ENCODE measurements at regions not wholly inside any gene's neighbourhood (a gene's known extent, or its start where the extent isn't known, plus 50 kb on each side); places are given as distances from the start of the nearest gene placed in this dataset.

DNA sequence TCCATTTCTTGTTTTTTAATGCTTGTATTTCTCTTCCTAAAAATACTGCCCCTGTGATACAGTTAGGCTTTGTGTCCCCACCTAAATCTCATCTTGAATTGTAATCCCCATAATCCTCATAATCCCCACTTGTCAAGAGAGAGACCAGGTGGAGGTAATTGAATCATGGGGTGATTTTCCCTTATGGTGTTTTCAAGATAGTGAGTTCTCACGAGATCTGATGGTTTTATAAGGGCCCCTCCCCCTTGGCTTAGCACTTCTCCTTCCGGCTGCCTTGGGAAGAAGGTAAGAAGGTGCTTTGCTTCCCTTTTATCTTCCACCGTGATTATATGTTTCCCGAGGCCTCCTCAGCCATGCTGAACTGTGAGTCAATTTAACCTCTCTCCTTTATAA is 227.4 kb downstream of the MAN2A1 start:
- H3K4me3 Mint-ChIP-seq = no peak overlapping the region
- peaks cover 20% of the 10 kb centered on the region for H3K4me1 Mint-ChIP-seq (ENCODE audit: low read depth)
- H3K27ac Mint-ChIP-seq = no peak overlapping the region
- H3K36me3 Mint-ChIP-seq (ENCODE audit: low read depth) = peaks cover 1% of the 10 kb centered on the region
- peaks cover 4% of the 10 kb centered on the region for H3K9me3 Mint-ChIP-seq
- H3K27me3 Mint-ChIP-seq (ENCODE audit: low read depth) = no peaks in the 10 kb centered on the region

DNA sequence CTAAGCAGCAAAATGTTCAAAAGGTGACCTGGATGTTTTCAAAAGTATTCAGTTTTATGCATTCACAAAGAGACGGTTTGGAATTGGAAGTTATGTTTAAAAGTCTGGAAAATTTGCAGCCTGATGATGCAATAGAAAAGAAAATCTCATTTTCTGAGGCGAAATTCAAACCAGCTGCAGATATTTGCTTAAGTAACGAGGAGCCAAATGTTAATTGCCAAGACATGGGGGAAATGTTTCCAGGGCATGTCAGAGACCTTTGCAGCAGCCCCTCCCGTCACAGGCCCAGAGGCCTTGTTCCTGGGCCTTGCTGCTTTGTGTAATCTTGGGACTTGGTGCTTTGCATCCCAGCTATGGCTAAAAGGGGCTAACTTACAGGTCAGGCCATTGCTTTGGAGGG is 228.2 kb downstream of the MAN2A1 start:
- no peak overlapping the region for H3K4me3 Mint-ChIP-seq
- no peak overlapping the region for H3K27ac Mint-ChIP-seq
- peaks cover 26% of the 10 kb centered on the region for H3K4me1 Mint-ChIP-seq (ENCODE audit: low read depth)
- peaks cover 4% of the 10 kb centered on the region for H3K9me3 Mint-ChIP-seq
- H3K27me3 Mint-ChIP-seq (ENCODE audit: low read depth) = no peaks in the 10 kb centered on the region
- H3K36me3 Mint-ChIP-seq (ENCODE audit: low read depth) = peaks cover 1% of the 10 kb centered on the region

DNA sequence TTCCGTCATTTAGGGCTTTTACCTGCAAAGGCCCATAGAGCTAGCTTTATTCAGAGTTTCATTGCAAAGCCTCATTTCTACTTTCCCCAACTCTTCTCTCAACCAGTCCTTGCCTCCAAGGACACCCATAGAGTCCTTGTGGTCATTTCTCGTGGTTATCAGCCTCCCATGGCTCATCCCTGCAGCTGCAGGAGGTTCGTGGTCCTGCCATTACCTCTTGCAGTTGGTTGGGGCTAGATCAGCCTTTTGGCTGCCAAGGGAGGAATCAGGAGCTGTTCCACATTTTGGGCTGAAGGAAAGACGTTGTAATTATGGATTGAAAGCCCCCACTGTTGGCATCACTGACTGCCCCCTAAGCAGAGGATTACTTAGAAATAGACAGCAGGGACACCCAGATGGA is 231.0 kb downstream of the MAN2A1 start:
- H3K27me3 Mint-ChIP-seq (ENCODE audit: low read depth) = no peaks in the 10 kb centered on the region
- H3K27ac Mint-ChIP-seq = peak overlapping the region; percentile 84
- H3K9me3 Mint-ChIP-seq = peaks cover 4% of the 10 kb centered on the region
- H3K36me3 Mint-ChIP-seq (ENCODE audit: low read depth) = peaks cover 1% of the 10 kb centered on the region
- peaks cover 32% of the 10 kb centered on the region for H3K4me1 Mint-ChIP-seq (ENCODE audit: low read depth)
- H3K4me3 Mint-ChIP-seq = peak overlapping the region; percentile 49

DNA sequence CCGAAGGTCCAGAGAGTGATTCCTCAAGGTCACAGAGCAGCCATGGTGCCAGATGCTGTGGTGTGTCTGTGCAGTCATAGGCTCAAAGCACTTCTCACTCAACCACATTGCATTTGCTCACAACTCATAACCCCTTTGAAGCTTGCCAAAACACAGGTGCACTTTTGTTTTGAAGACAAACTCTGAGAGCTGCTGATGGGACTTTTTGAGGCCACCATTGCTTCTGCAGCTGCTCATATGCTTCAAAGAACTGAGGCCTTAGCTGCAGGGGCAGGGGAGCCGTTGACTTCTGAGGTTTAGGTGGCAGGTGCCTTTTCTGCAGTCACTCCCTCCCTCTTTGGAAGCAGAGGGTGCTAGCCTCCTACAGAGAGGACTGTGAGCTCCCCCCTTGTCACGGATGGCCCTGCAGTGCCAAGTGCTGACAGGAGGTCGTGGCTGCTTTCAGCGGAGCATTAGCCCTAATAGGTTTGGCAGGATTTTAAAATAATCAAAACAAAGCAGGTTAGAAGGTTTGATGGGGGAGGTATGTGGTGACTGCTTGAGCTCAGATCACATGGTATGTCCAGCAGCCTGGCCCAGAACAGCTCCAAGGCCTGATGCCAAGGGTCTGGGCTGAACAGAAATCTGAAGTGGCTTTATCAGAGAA is 232.1 kb downstream of the MAN2A1 start:
- Mint-ChIP-seq H3K27me3 (ENCODE audit: low read depth) (no peaks in the 10 kb centered on the region), H3K4me3 (peak overlapping the region; percentile 49), H3K4me1 (ENCODE audit: low read depth) (peaks cover 31% of the 10 kb centered on the region), H3K36me3 (ENCODE audit: low read depth) (peaks cover 1% of the 10 kb centered on the region), H3K9me3 (peaks cover 4% of the 10 kb centered on the region), H3K27ac (peak overlapping the region; percentile 84)

GRCh38 chr5:109922381-109922995 is 232.8 kb downstream of the MAN2A1 start:
- H3K4me1 Mint-ChIP-seq (ENCODE audit: low read depth) = peaks cover 31% of the 10 kb centered on the region
- H3K27ac Mint-ChIP-seq = peak overlapping the region; percentile 84
- peaks cover 4% of the 10 kb centered on the region for H3K9me3 Mint-ChIP-seq
- H3K36me3 Mint-ChIP-seq (ENCODE audit: low read depth) = peaks cover 1% of the 10 kb centered on the region
- H3K4me3 Mint-ChIP-seq = peak overlapping the region; percentile 49
- H3K27me3 Mint-ChIP-seq (ENCODE audit: low read depth) = no peaks in the 10 kb centered on the region

DNA sequence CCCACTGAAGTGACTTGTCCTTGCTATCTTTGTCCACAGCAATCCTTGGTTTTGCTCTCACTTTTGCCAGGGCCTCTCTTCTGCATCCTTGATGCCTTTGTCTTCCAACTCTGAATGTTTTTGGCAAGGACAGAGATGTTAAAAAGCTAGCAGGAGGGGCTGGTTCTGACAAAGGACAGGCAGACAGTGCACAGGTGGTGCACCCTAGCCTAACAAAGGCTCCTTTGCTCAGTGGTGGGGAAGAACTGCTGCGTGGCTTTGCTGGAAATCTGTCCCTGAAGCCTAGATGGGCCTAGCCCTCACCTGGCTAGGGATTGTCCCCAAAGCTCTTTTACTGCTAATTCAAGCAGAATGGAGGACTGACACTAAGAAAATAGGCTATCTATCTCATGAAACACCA is 233.5 kb downstream of the MAN2A1 start:
- Mint-ChIP-seq H3K27ac (no peak overlapping the region), H3K27me3 (ENCODE audit: low read depth) (no peaks in the 10 kb centered on the region), H3K9me3 (peaks cover 4% of the 10 kb centered on the region), H3K4me1 (ENCODE audit: low read depth) (peaks cover 31% of the 10 kb centered on the region), H3K36me3 (ENCODE audit: low read depth) (peaks cover 1% of the 10 kb centered on the region), H3K4me3 (no peak overlapping the region)

- peaks cover 3% of the 10 kb centered on the region for H3K36me3 Mint-ChIP-seq (ENCODE audit: low read depth)
- H3K27me3 Mint-ChIP-seq (ENCODE audit: low read depth) = no peaks in the 10 kb centered on the region
- H3K27ac Mint-ChIP-seq = no peak overlapping the region
- H3K4me3 Mint-ChIP-seq = no peak overlapping the region
- peaks cover 31% of the 10 kb centered on the region for H3K4me1 Mint-ChIP-seq (ENCODE audit: low read depth)
- peaks cover 4% of the 10 kb centered on the region for H3K9me3 Mint-ChIP-seq
These were observed 234.7 kb downstream of the MAN2A1 start for GRCh38 chr5:109924237-109925107.

DNA sequence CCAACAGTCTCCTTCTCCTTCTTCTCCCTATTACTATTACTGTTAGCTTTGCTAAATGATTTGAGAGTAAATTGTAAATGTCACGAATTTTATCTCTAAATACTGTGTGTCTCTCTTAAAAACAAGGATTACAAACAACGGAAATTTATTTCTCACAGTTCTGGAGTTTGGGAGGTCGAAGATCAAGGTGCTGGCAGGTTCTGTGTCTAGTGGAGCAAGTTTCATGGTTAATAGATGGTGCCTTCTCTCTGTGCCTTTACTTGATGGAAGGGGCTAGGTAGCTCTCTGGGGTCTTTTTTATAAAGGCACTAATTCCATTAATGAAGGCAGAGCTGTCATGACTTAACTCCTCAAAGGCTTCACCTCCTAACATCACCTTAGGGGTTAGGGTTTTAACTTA is 237.9 kb downstream of the MAN2A1 start:
- H3K27me3 Mint-ChIP-seq (ENCODE audit: low read depth) = no peaks in the 10 kb centered on the region
- H3K9me3 Mint-ChIP-seq = no peaks in the 10 kb centered on the region
- H3K27ac Mint-ChIP-seq = no peak overlapping the region

GRCh38 chr5:109928046-109928445 is 238.3 kb downstream of the MAN2A1 start:
- Mint-ChIP-seq H3K27me3 (ENCODE audit: low read depth) (no peaks in the 10 kb centered on the region), H3K4me1 (ENCODE audit: low read depth) (peaks cover 8% of the 10 kb centered on the region)

More for the DNA sequence above, 237.9 kb downstream of the MAN2A1 start:
- Mint-ChIP-seq H3K36me3 (ENCODE audit: low read depth) (peaks cover 2% of the 10 kb centered on the region), H3K4me1 (ENCODE audit: low read depth) (peaks cover 9% of the 10 kb centered on the region), H3K4me3 (no peak overlapping the region)

GRCh38 chr5:109928811-109929210 is 239.1 kb downstream of the MAN2A1 start:
- peaks cover under 1% of the 10 kb centered on the region for H3K4me1 Mint-ChIP-seq (ENCODE audit: low read depth)
- H3K27ac Mint-ChIP-seq = no peak overlapping the region
- no peaks in the 10 kb centered on the region for H3K9me3 Mint-ChIP-seq
- no peaks in the 10 kb centered on the region for H3K27me3 Mint-ChIP-seq (ENCODE audit: low read depth)
- no peak overlapping the region for H3K4me3 Mint-ChIP-seq
- H3K36me3 Mint-ChIP-seq (ENCODE audit: low read depth) = peaks cover 3% of the 10 kb centered on the region

More at GRCh38 chr5:109928046-109928445, 238.3 kb downstream of the MAN2A1 start:
- H3K4me3 Mint-ChIP-seq = no peak overlapping the region
- H3K9me3 Mint-ChIP-seq = no peaks in the 10 kb centered on the region
- peaks cover 2% of the 10 kb centered on the region for H3K36me3 Mint-ChIP-seq (ENCODE audit: low read depth)
- no peak overlapping the region for H3K27ac Mint-ChIP-seq

DNA sequence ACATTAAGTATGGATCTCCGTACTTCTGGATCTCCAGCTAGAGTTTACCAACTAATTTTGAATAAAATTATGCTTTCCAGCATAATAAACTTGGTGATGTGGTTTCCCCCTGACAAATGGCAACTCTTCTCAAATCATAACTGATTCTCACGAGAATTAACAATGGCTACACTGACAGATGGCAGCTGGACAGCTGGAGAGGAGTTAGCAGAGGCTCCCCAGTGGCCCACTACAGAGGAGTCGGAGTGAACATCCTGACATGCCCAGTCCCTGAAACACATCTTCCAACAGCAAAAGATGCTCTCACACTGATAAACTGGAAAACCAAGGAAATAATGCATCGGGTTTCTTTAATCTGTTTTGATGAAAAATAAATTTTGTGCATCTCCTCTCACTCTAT is 239.6 kb downstream of the MAN2A1 start:
- peaks cover 3% of the 10 kb centered on the region for H3K36me3 Mint-ChIP-seq (ENCODE audit: low read depth)
- H3K9me3 Mint-ChIP-seq = no peaks in the 10 kb centered on the region
- H3K4me3 Mint-ChIP-seq = no peak overlapping the region
- no peaks in the 10 kb centered on the region for H3K27me3 Mint-ChIP-seq (ENCODE audit: low read depth)
- no peak overlapping the region for H3K27ac Mint-ChIP-seq
- no peaks in the 10 kb centered on the region for H3K4me1 Mint-ChIP-seq (ENCODE audit: low read depth)

DNA sequence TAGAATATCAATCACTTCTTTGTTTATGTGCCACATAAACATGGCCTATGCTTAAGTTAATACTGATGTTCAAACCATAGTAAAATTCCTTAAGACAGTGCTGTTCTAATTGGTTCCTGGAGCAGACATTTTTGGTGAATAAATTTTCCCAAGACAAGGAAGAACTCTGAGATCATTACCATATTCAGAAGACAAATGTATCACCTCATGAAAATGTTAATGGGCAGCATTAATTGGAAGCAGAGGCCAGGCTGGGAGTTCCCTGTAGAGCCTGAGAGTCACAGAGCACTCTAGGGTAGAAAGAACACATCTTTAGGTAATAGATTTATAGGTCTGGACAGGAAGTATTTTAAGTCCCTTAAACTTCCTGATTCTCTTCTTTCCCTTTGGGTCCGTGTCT is 240.2 kb downstream of the MAN2A1 start:
- Mint-ChIP-seq H3K9me3 (no peaks in the 10 kb centered on the region), H3K4me1 (ENCODE audit: low read depth) (no peaks in the 10 kb centered on the region), H3K36me3 (ENCODE audit: low read depth) (peaks cover 3% of the 10 kb centered on the region), H3K27ac (no peak overlapping the region), H3K27me3 (ENCODE audit: low read depth) (no peaks in the 10 kb centered on the region), H3K4me3 (no peak overlapping the region)

- peaks cover 3% of the 10 kb centered on the region for H3K36me3 Mint-ChIP-seq (ENCODE audit: low read depth)
- peaks cover 5% of the 10 kb centered on the region for H3K4me1 Mint-ChIP-seq (ENCODE audit: low read depth)
- no peaks in the 10 kb centered on the region for H3K9me3 Mint-ChIP-seq
- no peak overlapping the region for H3K27ac Mint-ChIP-seq
- H3K4me3 Mint-ChIP-seq = no peak overlapping the region
- no peaks in the 10 kb centered on the region for H3K27me3 Mint-ChIP-seq (ENCODE audit: low read depth)
These were observed 241.5 kb downstream of the MAN2A1 start for GRCh38 chr5:109931049-109931780.

- Mint-ChIP-seq H3K4me1 (ENCODE audit: low read depth) (peaks cover 20% of the 10 kb centered on the region), H3K9me3 (peaks cover 12% of the 10 kb centered on the region), H3K4me3 (peak overlapping the region; percentile 0), H3K36me3 (ENCODE audit: low read depth) (peaks cover 2% of the 10 kb centered on the region), H3K27ac (peak overlapping the region; percentile 17), H3K27me3 (ENCODE audit: low read depth) (no peaks in the 10 kb centered on the region)
These were observed 246.2 kb downstream of the MAN2A1 start for GRCh38 chr5:109935833-109936490.

Data from T-helper 1 cell treated with Interleukin-12 subunit alpha and Interleukin-12 subunit beta and Interleukin-4 antibody, amounts not matched to agents 30 μg/mL and 1 μg/mL, for 36 hours (primary cell).